ENCODE measurements at regions not wholly inside any gene's neighbourhood (a gene's known extent, or its start where the extent isn't known, plus 50 kb on each side); places are given as distances from the start of the nearest gene placed in this dataset.
A peak's percentile ranks its signal among the peaks of the same experiment; 100 is the strongest.

DNA sequence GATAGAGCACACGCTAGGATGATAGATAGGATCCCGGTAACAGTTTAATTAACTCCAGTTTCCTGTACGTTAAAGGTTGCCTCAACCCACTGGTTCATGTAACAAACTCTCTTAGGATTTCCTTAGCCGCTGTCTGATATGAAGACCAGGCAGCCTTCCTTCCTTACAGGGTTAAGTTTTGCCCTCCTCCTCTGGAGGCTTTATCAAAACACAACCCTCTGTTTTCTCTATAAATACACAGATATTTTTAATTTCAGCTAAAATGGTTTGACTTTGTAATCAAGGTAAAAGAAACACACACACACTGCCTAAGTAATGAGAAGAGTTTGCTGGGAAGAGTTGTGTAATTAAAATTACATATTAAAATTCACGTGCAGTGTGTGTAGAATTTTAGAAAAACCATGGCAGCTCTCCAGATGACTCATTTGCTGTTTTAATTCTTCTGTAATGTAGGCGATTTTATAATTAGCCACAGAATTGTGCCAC, 369.8 kb downstream of the CSNK1G3 start:
- peak; percentile 72 for DNase-seq (ENCODE audit: low read depth, low spot score)

DNA sequence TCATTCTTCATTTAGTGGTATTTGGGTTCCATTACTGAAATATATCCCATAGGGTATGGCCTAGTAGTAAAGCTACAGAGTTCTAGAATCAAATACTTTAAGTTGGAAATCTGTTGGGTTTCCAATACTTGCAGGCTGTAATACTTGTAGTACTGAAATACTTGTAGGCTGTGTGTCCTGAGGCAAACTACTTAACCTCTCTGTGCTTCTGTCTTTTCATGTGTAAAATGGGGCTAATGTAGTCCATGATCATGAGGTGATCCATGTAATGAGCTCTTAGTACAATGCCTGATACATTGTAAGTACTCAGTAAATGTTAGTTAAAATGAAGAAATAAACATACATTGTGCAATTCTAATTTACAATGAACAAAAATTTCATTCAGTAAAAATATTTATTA, 368.9 kb downstream of the CSNK1G3 start:
- no peak for DNase-seq (ENCODE audit: low read depth, low spot score)

DNA sequence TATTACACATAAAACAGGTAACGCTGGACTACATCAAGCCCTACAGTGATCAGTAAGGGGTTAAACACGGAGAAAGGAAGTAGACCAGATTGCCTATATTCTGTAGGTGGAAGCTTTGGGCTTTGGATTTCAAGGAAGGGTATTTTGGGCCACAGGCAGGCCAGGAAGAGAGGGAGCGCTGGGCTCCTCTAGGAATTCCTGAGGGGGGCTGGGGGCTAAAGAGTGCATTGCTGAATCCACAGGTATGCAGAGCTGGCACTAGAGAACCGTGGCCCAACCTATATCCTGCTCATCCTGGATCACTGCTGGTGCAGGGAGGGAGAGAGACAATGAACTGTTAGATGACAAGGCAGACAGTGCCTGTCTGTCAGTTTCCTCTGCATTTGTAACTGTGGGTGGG, 367.1 kb downstream of the CSNK1G3 start:
- peak; percentile 14 for DNase-seq (ENCODE audit: low read depth, low spot score)

DNA sequence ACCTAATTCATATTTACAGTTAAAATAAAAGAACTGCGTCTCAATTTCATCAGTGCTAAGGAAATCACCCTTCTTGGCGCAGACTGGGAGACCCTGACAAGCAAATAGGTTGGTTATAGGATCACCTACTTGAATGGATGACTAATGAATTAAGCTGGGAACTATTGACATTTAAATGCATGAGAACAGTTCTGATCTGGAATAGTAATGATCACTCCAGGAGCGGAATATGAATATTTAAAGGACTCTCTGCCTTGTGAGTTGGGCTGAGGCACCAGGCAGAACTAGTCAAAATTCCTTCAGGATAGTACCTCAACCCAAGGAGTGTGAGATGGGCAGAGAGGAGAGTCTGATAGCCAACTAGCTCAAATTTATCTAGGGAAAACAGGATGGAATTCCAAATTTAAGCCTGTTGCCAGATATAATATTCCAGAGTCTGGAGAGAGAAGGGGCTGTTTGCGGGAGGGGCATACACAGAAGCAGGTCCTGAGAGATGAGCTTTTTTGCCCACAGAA, 364.4 kb downstream of the CSNK1G3 start:
- DNase-seq (ENCODE audit: low read depth, low spot score), result no peak

DNA sequence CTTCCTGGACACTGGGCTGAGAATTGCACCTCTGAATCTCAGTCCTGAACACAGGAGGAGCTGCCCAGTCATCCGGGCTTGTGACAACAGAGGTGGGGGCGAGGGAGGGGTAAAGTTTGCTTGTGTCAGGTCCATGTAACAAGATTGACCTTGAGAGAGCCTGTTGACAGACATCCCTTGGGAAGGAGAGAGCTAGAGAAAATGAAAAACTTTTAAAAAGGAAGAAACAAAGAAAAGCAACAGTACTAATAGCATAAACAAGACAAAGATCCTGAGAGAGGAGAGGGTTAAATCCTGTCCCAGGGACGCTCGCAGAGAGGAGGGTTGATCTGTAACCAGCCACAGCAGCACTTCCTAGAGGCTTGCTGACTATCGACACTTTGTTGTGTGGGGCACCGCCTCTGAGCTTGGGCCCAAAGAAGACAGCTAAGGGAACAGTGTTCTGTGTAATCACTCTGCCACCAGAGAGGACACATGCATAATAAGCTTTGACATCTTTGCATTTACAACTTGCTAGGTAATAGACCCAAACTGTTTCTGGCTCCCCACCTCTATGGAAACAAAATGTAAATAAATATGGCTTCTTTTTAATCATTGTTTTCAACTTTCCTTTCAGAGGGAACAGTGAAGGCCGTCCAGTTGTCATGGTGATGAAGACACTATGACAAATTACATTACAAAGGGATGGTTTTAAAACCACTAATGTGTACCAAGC, 363.7 kb downstream of the CSNK1G3 start:
- peak; percentile 61 for DNase-seq (ENCODE audit: low read depth, low spot score)

DNA sequence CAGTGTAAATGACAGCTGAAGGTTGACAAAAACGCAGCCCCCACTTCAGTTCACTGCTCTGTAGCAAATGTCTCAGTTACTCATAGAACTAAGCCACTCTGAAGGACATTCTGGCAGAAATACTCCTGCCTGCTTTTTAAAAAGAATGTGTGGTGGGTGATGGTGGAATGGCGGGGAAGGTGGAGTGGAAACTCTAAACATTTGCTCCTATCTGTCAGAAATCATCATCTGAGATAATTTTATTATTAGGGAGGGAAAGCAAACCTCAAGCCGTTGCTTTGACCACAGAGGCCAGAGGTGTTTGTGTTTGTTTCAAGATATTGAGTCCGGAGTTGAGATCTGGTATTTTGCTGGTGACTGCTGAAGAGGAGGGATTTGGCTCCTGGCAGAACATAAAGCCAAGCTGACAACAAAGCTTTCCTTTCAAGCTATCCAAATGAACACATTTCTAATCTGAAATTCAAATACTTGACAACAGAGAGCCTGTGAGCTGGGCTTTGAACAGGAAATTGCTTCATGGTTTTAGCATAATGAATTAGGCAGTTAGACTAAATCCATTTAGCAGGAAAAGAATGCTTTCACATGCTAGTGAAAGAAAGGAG, 362.7 kb downstream of the CSNK1G3 start:
- peak; percentile 92 for DNase-seq (ENCODE audit: low read depth, low spot score)

DNA sequence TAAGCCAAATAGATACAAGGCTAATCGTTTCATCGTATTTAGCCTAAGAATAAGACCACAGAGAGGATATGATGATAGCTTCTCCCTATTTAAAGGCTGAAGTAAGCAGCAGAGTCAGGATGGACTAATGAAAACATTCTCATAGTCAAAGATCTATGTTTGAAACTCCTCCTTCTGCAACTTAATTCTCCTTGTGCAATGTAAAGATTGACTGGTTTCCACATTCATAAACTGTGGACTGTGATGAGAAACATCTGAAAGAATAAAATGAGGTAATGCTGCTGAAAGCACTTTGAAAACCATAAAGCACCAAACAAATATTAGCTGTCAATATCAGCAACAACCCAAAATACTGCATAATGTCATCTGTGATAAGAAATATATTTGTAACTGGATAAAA, 361.9 kb downstream of the CSNK1G3 start:
- DNase-seq (ENCODE audit: low read depth, low spot score), result no peak

DNA sequence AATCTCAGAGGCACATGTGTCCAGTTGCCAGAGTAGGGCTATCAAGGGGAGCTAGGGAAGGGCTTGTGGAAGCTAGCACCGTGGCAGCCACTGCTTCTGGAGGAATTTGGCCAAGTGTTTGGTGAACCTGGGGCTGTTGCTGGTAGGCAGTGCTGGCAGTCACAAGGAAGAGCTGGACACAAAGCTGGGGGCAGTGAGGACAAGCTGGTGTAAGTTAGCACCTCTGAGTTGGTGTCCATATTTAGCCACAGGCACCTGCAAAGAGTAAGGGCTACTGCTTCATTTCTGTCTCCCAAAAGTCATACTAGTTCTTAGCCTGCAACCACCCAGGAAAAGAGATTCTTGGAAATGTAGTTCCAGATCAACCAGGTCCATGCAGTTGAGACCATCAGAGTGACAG, 359.4 kb downstream of the CSNK1G3 start:
- no peak for DNase-seq (ENCODE audit: low read depth, low spot score)

DNA sequence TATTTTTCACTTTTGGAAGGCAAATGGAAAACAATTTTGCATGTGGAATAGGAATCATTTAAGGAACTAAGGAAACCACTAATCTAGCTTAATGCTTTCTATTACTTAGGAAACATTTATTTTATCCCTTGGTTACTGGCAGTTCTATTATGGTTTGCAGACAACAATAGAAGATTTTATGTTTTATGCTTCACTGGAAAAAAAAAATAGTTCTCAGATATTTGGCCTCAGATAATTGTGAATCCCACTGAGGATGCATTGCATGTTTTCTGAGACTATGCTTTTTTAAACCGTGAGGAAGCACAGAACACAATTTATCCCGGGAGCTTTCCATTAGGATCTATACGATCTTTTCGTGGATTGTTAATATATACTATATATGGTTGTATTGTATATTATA, 356.9 kb downstream of the CSNK1G3 start:
- no peak for DNase-seq (ENCODE audit: low read depth, low spot score)

DNA sequence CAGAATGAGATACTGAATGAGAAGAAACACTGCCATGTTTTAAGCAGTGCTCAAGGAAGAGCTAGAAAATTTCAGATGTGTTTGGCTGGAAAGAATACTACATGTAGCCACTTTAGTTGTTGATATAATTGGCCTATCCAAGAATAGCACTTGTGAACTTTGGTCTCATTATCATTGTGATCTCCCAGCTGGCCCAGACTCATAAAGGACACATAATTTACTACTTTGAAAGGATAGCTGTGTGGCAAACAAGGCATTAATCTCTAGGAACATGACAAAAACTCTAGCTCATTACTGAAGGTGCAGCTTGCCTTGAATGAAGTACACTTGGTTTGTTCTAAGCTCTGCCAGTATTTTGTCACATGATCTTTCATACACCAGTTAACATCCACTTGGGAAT, 356.3 kb downstream of the CSNK1G3 start:
- DNase-seq (ENCODE audit: low read depth, low spot score), result no peak

DNA sequence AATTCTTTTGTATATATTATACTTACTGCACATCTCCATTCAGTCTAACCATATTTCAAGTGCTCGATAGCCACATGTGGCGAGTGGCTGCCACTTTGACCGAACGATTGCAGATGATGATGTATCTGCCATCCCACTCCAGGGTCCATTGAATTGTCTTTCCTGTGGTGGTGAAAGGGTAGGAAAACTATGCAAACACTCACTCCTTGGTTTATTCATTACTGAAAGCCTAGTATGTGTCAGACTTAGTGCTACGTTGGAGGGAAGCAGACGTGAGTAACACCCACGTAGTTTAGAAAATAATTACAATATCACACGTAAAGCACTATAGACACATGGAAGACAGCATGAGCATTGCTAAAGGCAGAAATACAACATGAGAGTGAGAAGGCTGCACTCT, 353.7 kb downstream of the CSNK1G3 start:
- peak; percentile 49 for DNase-seq (ENCODE audit: low read depth, low spot score)

DNA sequence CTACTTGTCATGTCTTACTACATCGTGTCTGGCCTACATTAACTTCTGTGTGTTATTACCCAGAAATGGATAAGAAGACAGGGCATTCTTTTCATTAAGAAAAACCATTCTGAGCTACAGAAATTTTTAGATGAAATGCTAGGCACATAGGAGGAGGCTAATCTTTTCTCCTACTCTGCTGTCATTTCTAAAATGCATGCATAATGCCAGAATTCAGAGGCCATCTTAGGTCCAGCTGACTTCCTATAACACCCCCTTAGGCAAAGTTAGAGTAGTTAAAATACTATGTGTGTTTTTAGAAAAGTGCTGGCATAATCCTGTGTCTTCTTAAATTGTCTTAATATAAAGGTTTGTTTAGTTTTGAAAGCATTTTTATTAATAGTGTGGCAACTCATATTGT, 352.6 kb downstream of the CSNK1G3 start:
- DNase-seq (ENCODE audit: low read depth, low spot score), result no peak

DNA sequence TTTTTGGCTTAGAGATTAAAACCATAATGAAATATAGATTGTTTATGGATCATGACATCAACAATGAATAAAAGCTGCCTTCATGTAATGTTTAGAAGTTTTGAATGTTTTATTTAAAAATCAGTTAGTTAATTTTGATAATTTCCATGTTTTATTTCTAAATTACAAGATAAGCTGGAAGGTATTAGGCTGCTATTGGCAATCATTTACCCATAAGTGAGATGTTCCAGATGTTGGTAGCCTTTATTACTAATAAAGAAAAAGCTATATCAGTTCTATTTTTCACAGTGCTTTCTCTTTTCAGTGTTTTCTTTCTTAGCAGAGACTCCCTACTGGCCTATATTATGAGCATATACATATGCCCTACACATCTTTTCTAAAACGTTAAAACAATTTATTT, 347.0 kb downstream of the CSNK1G3 start:
- no peak for DNase-seq (ENCODE audit: low read depth, low spot score)

DNA sequence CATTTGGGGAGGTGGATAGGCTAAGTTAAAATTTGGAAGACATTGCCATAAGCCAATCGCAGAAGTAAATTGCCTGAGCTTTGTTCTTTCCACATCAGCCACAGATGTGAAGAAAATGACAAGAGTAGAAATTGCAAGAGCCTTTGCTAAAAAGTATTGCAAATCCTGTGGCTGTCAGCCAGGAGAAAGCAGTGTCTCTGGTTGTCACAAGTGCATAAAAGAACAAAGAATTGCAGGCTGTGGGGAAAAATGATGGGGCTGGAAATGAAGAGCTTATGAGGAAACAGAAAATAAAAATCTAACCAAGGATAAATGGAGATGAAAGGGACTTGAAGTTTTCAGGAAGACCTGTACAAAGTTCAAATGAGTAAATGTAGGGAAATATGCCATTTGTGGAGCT, 344.8 kb downstream of the CSNK1G3 start:
- no peak for DNase-seq (ENCODE audit: low read depth, low spot score)

DNA sequence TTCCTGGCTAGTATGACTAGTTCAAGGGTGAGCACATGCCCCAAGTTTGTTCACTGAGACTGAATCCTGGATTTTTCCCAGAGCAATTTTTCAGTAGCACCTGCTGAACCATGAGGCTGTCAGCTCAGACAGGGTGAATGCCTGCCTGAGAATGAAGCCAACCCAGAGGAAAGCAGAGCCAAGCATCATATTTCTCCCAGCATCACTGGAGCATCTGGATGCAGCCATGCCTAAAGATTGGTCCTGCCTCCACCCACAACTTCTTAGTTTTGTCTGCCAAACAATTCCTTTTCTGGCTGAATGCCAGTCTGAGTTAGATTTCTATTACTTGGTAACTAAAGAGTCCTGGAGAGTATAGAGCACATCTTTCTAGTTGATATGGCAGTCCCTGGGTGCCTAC, 343.6 kb downstream of the CSNK1G3 start:
- peak; percentile 56 for DNase-seq (ENCODE audit: low read depth, low spot score)

DNA sequence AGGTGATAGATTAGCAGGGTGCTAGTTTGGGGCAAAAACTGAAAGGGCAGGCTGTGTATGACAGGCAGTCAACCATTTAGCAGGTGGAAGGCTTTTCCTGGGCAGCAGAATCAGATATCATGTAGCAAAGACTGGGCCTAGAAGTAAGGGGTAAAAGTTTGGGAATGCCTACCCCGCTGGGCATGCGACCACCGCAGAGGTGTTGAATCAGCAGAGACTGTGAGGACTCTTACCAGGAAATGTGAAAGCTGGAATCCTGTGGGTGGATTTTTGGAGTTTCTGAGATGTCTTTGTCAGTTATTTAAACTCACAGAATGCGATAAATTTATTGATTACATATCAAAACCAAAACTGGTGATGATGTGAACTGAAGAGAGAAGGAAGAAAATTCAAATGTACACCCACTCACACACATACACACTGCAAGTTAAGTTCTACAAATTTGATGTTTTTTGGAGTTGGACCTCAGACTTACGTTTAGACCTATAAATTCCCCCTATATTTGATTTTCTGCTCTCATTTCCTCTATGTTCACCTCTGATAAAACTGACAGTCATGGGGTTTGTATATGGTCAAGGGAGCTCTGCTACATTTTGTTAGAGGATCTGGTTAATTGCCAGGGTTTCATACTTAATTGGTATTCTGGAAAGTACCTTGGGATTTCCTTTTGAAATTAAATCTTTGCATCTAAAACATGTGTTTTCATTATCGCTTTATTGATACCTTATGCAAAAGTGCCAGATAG, 333.6 kb downstream of the CSNK1G3 start:
- DNase-seq (ENCODE audit: low read depth, low spot score), result peak; percentile 44

DNA sequence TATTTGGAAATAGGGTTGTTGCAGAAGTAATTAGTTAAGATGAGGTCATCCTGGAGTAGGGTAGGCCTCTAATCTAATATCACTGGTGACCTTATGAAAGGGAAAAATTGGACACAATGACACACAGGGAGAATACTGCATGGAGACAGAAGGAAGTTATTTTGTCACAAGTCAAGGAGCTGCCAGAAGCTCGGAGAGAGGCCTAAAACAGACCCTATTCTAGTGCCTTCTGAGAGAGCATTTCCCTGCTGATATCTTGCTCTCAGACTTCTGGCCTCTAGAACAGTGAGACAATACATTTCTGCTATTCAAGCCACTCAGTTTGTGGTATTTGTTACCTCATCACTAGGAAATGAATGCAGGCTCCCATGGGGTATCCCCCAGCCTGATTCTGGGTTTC, 332.9 kb downstream of the CSNK1G3 start:
- DNase-seq (ENCODE audit: low read depth, low spot score), result peak; percentile 65

DNA sequence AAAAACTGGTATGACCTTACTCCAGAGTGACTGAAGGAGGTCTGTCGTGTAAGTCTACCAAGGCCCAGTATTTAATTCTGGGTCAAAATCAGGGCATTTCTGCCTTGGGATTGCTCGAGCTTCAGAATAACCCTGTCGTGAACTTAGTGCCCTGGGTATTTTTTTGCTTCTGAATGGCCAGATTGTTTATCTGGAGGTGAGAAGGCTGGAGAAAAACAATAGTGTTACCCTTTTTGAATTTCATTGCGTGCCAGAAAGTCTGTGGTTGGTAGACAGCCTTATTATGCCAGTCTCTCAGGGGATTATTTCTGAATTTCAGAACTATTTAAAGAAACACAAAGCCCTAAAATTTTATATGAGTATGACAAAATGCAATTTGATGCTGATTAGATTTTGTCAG, 323.4 kb downstream of the CSNK1G3 start:
- DNase-seq (ENCODE audit: low read depth, low spot score), result peak; percentile 68

DNA sequence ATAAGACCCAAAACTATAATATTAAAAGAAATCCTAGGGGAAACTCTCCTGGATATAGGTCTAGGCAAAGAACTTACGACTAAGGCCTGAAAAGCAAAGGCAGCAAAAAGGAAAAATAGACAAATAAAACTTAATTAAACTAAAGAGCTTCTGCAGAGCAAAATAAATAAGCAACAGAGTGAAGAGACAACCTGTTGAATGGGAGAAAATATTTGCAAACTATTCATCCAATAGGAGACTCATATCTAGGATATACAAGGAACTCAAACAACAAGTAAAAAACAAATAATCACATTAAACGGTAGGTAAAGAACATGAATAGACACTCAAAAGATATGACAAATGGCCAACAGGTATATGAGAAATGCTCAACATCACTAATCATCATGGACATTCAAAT, 318.6 kb downstream of the CSNK1G3 start:
- no peak for DNase-seq (ENCODE audit: low read depth, low spot score)

DNA sequence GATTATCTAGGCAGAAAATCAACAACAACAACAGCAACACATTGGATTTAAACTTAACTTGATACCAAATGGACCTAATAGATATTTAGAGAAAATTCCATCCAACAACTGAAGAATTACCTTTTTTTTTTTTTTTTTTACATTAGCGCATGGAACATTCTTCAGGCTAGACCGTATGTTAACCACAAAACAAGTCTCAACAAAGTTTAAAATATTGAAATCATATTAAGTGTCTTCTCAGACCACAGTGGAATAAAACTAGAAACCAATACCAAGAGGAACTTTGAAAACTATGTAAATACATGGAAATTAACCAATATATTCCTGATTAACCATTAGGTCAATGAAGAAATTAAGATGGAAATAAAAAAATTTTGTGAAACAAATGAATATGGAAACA, 315.8 kb downstream of the CSNK1G3 start:
- DNase-seq (ENCODE audit: low read depth, low spot score), result no peak

DNA sequence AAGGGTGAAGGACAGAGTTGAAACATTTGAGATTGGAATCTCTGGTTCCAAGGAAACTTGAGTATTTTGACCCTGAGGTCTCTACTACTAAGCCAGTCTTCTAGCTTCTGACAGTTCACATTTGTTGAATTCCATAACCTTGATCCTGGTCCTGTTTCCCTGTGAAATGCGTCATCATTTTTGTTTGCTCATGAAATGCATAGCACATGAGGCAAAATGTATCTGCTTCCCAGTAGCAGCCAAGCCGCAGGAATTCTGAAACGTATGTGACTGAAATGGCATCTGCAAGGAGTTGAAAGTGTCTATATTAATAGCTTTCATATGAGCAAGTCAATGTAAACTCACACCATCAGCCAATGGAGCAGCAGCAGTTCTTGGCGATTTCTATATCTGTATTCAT, 307.9 kb downstream of the CSNK1G3 start:
- no peak for DNase-seq (ENCODE audit: low read depth, low spot score)

DNA sequence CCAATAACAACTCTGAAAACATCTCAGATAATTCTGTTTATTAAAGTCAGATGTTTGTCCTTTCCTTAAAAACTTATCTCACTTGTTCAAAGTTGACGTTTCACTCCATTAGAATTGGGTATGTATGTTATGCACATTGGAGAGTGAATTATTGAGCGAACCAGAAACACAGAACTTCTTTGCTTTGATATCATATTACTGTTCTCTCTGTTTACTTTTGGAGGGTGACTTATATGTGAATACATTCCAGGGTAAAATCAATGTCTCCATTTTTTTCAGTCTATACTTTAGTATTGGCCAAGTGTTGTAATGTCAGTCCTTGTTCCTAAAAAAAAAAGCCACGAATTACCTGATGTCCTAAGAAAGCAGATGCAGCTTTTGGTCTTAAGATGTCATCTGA, 307.4 kb downstream of the CSNK1G3 start:
- no peak for DNase-seq (ENCODE audit: low read depth, low spot score)

DNA sequence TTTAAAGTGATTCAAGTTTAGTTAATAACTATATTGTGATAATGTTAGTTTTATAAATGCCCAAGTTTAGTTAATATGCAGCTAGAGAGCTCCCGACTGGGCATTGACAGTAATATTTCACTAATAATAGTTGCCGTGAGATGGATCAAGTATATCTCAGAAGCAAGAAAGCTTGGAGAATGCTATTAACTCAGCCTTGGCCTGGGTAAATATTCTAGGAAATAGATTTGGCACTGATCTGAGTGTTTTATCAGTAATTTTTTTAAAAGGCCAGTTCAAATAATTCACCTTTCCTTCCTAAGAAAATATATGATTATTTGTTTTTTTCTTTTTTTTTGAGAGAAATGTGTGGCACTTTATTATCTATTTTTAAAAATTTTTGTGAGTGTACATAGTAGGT, 305.3 kb downstream of the CSNK1G3 start:
- no peak for DNase-seq (ENCODE audit: low read depth, low spot score)

All from astrocyte of the hippocampus (primary cell).